ENCODE measurements at regions not wholly inside any gene's neighbourhood (a gene's known extent, or its start where the extent isn't known, plus 50 kb on each side); places are given as distances from the start of the nearest gene placed in this dataset.

DNA sequence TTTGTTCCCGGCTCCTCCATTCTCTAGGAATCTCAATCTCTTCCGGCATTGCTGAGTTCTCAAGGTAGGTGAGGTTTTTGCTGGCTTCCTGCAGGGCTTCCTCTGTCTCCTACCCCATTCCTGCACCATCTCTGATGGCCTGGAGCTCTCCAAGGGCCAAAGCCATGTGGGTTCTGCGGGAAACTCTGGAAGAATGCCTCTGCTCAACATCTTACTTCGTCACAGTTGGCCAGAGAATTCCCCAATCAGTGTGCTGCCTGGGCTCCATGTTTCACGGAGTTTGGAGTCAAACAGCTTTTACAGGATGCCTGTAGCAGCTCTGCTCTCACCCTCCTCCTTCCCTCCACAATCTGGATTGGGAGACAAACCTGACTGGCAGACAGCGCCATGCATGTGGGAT, 253.9 kb upstream of the HES1 start:
- TF ChIP-seq, protein P1, sequence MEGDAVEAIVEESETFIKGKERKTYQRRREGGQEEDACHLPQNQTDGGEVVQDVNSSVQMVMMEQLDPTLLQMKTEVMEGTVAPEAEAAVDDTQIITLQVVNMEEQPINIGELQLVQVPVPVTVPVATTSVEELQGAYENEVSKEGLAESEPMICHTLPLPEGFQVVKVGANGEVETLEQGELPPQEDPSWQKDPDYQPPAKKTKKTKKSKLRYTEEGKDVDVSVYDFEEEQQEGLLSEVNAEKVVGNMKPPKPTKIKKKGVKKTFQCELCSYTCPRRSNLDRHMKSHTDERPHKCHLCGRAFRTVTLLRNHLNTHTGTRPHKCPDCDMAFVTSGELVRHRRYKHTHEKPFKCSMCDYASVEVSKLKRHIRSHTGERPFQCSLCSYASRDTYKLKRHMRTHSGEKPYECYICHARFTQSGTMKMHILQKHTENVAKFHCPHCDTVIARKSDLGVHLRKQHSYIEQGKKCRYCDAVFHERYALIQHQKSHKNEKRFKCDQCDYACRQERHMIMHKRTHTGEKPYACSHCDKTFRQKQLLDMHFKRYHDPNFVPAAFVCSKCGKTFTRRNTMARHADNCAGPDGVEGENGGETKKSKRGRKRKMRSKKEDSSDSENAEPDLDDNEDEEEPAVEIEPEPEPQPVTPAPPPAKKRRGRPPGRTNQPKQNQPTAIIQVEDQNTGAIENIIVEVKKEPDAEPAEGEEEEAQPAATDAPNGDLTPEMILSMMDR (IDR thresholded peaks at IDR 0.05; ENCODE audit: low read depth, low read length, missing input control) = no peak
- no peak for TF ChIP-seq SP1 (IDR thresholded peaks at IDR 0.05)
- TF ChIP-seq HNF4G (IDR thresholded peaks at IDR 0.05) = no peak
- TF ChIP-seq, protein P2, sequence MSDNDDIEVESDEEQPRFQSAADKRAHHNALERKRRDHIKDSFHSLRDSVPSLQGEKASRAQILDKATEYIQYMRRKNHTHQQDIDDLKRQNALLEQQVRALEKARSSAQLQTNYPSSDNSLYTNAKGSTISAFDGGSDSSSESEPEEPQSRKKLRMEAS (IDR thresholded peaks at IDR 0.05) = no peak
- no peak for TF ChIP-seq YY1 (IDR thresholded peaks at IDR 0.05)
- no peak for TF ChIP-seq GABPA (IDR thresholded peaks at IDR 0.05 in 1 of 2, conservative IDR thresholded peaks at IDR 0.05 in 1 of 2)
- TF ChIP-seq JUND (IDR thresholded peaks at IDR 0.05) = no peak
- no peak for TF ChIP-seq TAF1 (conservative IDR thresholded peaks at IDR 0.05)
- TF ChIP-seq, protein P3, sequence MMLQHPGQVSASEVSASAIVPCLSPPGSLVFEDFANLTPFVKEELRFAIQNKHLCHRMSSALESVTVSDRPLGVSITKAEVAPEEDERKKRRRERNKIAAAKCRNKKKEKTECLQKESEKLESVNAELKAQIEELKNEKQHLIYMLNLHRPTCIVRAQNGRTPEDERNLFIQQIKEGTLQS (IDR thresholded peaks at IDR 0.05) = no peak
- TF ChIP-seq, protein P4, sequence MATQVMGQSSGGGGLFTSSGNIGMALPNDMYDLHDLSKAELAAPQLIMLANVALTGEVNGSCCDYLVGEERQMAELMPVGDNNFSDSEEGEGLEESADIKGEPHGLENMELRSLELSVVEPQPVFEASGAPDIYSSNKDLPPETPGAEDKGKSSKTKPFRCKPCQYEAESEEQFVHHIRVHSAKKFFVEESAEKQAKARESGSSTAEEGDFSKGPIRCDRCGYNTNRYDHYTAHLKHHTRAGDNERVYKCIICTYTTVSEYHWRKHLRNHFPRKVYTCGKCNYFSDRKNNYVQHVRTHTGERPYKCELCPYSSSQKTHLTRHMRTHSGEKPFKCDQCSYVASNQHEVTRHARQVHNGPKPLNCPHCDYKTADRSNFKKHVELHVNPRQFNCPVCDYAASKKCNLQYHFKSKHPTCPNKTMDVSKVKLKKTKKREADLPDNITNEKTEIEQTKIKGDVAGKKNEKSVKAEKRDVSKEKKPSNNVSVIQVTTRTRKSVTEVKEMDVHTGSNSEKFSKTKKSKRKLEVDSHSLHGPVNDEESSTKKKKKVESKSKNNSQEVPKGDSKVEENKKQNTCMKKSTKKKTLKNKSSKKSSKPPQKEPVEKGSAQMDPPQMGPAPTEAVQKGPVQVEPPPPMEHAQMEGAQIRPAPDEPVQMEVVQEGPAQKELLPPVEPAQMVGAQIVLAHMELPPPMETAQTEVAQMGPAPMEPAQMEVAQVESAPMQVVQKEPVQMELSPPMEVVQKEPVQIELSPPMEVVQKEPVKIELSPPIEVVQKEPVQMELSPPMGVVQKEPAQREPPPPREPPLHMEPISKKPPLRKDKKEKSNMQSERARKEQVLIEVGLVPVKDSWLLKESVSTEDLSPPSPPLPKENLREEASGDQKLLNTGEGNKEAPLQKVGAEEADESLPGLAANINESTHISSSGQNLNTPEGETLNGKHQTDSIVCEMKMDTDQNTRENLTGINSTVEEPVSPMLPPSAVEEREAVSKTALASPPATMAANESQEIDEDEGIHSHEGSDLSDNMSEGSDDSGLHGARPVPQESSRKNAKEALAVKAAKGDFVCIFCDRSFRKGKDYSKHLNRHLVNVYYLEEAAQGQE (IDR thresholded peaks at IDR 0.05) = no peak
- no peak for TF ChIP-seq RAD21 (IDR thresholded peaks at IDR 0.05)

Measured in liver (tissue), 3 donors.